GM23338 (cell line): ENCODE measurements at regions not wholly inside any gene's neighbourhood (a gene's known extent, or its start where the extent isn't known, plus 50 kb on each side); places are given as distances from the start of the nearest gene placed in this dataset.

Experiments
- ATAC-seq: fragments of 200-7000 bp; cut with Tn5 transposase; 3 replicates; pipeline ENCODE4 v1.9.1; 2020
- DNase-seq: peaks from one replicate; pipeline ENCODE4 v3.0.0-alpha.2; 2015; ENCODE audit warnings: low spot score
- H2AFZ ChIP-seq: fragments of 200-600 bp; sonication (generic); 2 replicates; pipeline ENCODE4 v1.8.0; 2016; ENCODE audit warnings: antibody characterized with exemption, mild to moderate bottlenecking, moderate library complexity
- H3F3A ChIP-seq: fragments of 200-600 bp; sonication (generic); replicated peaks from 2 replicates; pipeline ENCODE4 v1.8.0; 2017; ENCODE audit warnings: antibody characterized with exemption, mixed run types, low read depth
- H3K27ac ChIP-seq: fragments of 200-600 bp; sonication (generic); 2 replicates; pipeline ENCODE4 v1.6.1; 2016; ENCODE audit warnings: low read depth
- H3K27me3 ChIP-seq: fragments of 200-600 bp; sonication (generic); 2 replicates; pipeline ENCODE4 v1.8.0; 2016; ENCODE audit warnings: mild to moderate bottlenecking, mixed run types, moderate library complexity; ENCODE audit not compliant: insufficient read depth
- H3K36me3 ChIP-seq: fragments of 200-600 bp; sonication (generic); 2 replicates; pipeline ENCODE4 v1.8.0; 2016; ENCODE audit warnings: mild to moderate bottlenecking; ENCODE audit not compliant: insufficient read depth
- H3K4me1 ChIP-seq: fragments of 200-600 bp; sonication (generic); 2 replicates; pipeline ENCODE4 v1.8.0; 2016; ENCODE audit warnings: mild to moderate bottlenecking, moderate library complexity; ENCODE audit not compliant: insufficient read depth
- H3K4me2 ChIP-seq: fragments of 200-600 bp; sonication (generic); 2 replicates; pipeline ENCODE4 v1.7.1; 2017; ENCODE audit warnings: mixed run types
- H3K4me3 ChIP-seq: fragments of 200-600 bp; sonication (generic); 2 replicates; pipeline ENCODE4 v1.6.1; 2016; ENCODE audit warnings: mixed run types
- H3K79me2 ChIP-seq: fragments of 200-600 bp; sonication (generic); replicated peaks from 2 replicates; pipeline ENCODE4 v1.8.0; 2017; ENCODE audit warnings: mild to moderate bottlenecking; ENCODE audit not compliant: insufficient read depth
- H3K9me2 ChIP-seq: fragments of 200-600 bp; sonication (generic); 2 replicates; pipeline ENCODE4 v1.8.0; 2017; ENCODE audit not compliant: insufficient read depth
- H4K20me1 ChIP-seq: fragments of 200-600 bp; sonication (generic); replicated peaks from 2 replicates; pipeline ENCODE4 v1.8.0; 2017; ENCODE audit warnings: mild to moderate bottlenecking; ENCODE audit not compliant: insufficient read depth
- H3K27ac Mint-ChIP-seq: 2 replicates; pipeline ENCODE4 v1.8.0; 2020; ENCODE audit warnings: inconsistent platforms, mild to moderate bottlenecking, moderate library complexity, mixed read lengths
- H3K27me3 Mint-ChIP-seq: 3 replicates; pipeline ENCODE4 v1.8.0; 2022; ENCODE audit warnings: low read depth, mild to moderate bottlenecking, moderate library complexity, mixed read lengths, inconsistent platforms; ENCODE audit not compliant: insufficient read depth, poor library complexity
- H3K36me3 Mint-ChIP-seq: 3 replicates; pipeline ENCODE4 v1.8.0; 2021; ENCODE audit warnings: low read depth, mild to moderate bottlenecking, inconsistent platforms, moderate library complexity, mixed read lengths
- H3K4me1 Mint-ChIP-seq: 3 replicates; pipeline ENCODE4 v1.8.0; 2020; ENCODE audit warnings: mild to moderate bottlenecking, inconsistent platforms, mixed read lengths
- H3K4me3 Mint-ChIP-seq: 3 replicates; pipeline ENCODE4 v1.8.0; 2021; ENCODE audit warnings: moderate library complexity, mild to moderate bottlenecking, inconsistent platforms, mixed read lengths
- H3K9me3 Mint-ChIP-seq: 3 replicates; pipeline ENCODE4 v1.8.0; 2020; ENCODE audit warnings: moderate library complexity, mild to moderate bottlenecking, inconsistent platforms, mixed read lengths
- CREB1 ChIP-seq: fragments of 250-450 bp; sonication (Bioruptor Pico); IDR thresholded peaks from 2 replicates; pipeline ENCODE4 v1.5.0; 2020; ENCODE audit warnings: low read depth, mild to moderate bottlenecking, moderate library complexity
- EZH2 ChIP-seq: fragments of 200-600 bp; sonication (generic); IDR thresholded peaks from one replicate; pipeline ENCODE4 v1.8.0; 2017; ENCODE audit warnings: antibody characterized with exemption, mild to moderate bottlenecking, low read depth; ENCODE audit not compliant: unreplicated experiment
- EZH2phosphoT487 ChIP-seq: fragments of 200-600 bp; sonication (generic); IDR thresholded peaks from one replicate; pipeline ENCODE4 v1.8.1; 2018; ENCODE audit warnings: antibody characterized with exemption; ENCODE audit not compliant: unreplicated experiment
- JUNB ChIP-seq: IDR thresholded peaks from one replicate; pipeline ENCODE4 v1.6.1; 2016; ENCODE audit warnings: antibody characterized with exemption; ENCODE audit not compliant: unreplicated experiment
- NANOG ChIP-seq: IDR thresholded peaks from 2 replicates; pipeline ENCODE4 v1.6.1; 2016; ENCODE audit warnings: antibody characterized with exemption, borderline replicate concordance
- REST ChIP-seq: IDR thresholded peaks from one replicate; pipeline ENCODE4 v1.6.1; 2018; ENCODE audit warnings: antibody characterized with exemption; ENCODE audit not compliant: unreplicated experiment
- STAT1 ChIP-seq: IDR thresholded peaks from one replicate; pipeline ENCODE4 v1.6.1; 2016; ENCODE audit warnings: antibody characterized with exemption; ENCODE audit not compliant: unreplicated experiment
- ZNF114 ChIP-seq: fragments of 250-450 bp; sonication (Bioruptor Pico); IDR thresholded peaks from 2 replicates; pipeline ENCODE4 v1.5.0; 2020; ENCODE audit warnings: mild to moderate bottlenecking, moderate library complexity
- ZNF331 ChIP-seq: fragments of 250-450 bp; sonication (Bioruptor Pico); IDR thresholded peaks from 2 replicates; pipeline ENCODE4 v1.5.0; 2020; ENCODE audit warnings: low read depth, mild to moderate bottlenecking, moderate library complexity
- TF ChIP-seq, protein P1 (sequence below): IDR thresholded peaks from 2 replicates; pipeline ENCODE4 v1.6.1; 2016; ENCODE audit warnings: antibody characterized with exemption
- TF ChIP-seq, protein P2 (sequence below), 2 experiments: fragments of 200-600 bp in 1 of 2; sonication (generic) in 1 of 2; conservative IDR thresholded peaks; 2 replicates each; pipeline versions ENCODE4 v1.5.1 to v1.6.1; 2016 to 2017; ENCODE audit warnings: antibody characterized with exemption in 2 of 2, low read depth in 2 of 2, mild to moderate bottlenecking in 2 of 2, moderate library complexity in 1 of 2

GRCh38 chrX:125193921-125194320, 125.8 kb upstream of the TEX13C start:
- DNase-seq (no peak), ATAC-seq (no peak)
- Histone ChIP-seq H3K4me3 (no peak overlapping the region), H3K4me1 (peaks cover 13% of the 10 kb centered on the region), H3F3A (no peaks in the 10 kb centered on the region), H3K27me3 (no peaks in the 10 kb centered on the region), H2AFZ (no peak overlapping the region), H3K27ac (no peak overlapping the region), H3K4me2 (no peak overlapping the region), H3K36me3 (no peaks in the 10 kb centered on the region), H3K9me2 (no peaks in the 10 kb centered on the region), H4K20me1 (no peaks in the 10 kb centered on the region), H3K79me2 (no peaks in the 10 kb centered on the region)
- Mint-ChIP-seq H3K27me3 (no peaks in the 10 kb centered on the region), H3K27ac (no peak overlapping the region), H3K36me3 (no peaks in the 10 kb centered on the region), H3K9me3 (no peaks in the 10 kb centered on the region; the same call in 2 of the 3 replicates), H3K4me1 (peaks cover 8% of the 10 kb centered on the region; the same call in 2 of the 3 replicates), H3K4me3 (no peak overlapping the region)
- TF ChIP-seq ZNF331 (CRISPR knock-in tag) (no peak), EZH2phosphoT487 (no peak), NANOG (no peak), ZNF114 (no peak), REST (no peak)
- TF ChIP-seq, protein P1, sequence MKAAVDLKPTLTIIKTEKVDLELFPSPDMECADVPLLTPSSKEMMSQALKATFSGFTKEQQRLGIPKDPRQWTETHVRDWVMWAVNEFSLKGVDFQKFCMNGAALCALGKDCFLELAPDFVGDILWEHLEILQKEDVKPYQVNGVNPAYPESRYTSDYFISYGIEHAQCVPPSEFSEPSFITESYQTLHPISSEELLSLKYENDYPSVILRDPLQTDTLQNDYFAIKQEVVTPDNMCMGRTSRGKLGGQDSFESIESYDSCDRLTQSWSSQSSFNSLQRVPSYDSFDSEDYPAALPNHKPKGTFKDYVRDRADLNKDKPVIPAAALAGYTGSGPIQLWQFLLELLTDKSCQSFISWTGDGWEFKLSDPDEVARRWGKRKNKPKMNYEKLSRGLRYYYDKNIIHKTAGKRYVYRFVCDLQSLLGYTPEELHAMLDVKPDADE: no peak

DNA sequence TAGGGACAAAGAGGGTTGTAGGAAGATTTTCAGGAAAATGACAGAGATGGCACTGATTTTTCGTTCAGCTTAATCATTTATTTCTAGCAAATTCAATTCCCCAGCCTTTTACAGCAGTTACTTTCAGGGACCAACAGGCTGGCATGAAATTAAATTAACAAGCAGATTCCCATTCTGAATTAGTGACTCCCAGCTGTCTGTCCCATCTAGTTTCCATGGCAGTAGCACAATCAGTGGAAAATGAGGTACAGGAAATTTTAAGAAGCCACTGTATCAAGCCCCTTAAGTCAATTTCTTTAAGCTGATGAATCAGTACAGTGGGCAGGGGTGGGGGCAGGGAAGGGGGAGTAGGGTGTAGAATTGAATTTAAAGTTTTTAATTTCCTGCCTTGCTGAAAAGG, 121.1 kb upstream of the TEX13C start:
- no peak overlapping the region for H3K27ac ChIP-seq
- H3K9me2 ChIP-seq: no peaks in the 10 kb centered on the region
- H3K27me3 Mint-ChIP-seq: peaks cover 18% of the 10 kb centered on the region
- H2AFZ ChIP-seq: no peak overlapping the region
- peaks cover 15% of the 10 kb centered on the region; the same call in 2 of the 3 replicates for H3K4me1 Mint-ChIP-seq
- no peaks in the 10 kb centered on the region for H3K79me2 ChIP-seq
- H3K4me1 ChIP-seq: peaks cover 20% of the 10 kb centered on the region
- no peak overlapping the region for H3K27ac Mint-ChIP-seq
- no peaks in the 10 kb centered on the region for H3F3A ChIP-seq
- ATAC-seq (no peak), DNase-seq (no peak)
- H3K9me3 Mint-ChIP-seq: no peaks in the 10 kb centered on the region; the same call in 2 of the 3 replicates
- H3K4me3 ChIP-seq: 0 out of 2 replicates have a peak overlapping the region, but pooled peaks have one; percentile 13
- no peak overlapping the region for H3K4me3 Mint-ChIP-seq
- H3K36me3 Mint-ChIP-seq: no peaks in the 10 kb centered on the region
- no peaks in the 10 kb centered on the region for H3K36me3 ChIP-seq
- H4K20me1 ChIP-seq: no peaks in the 10 kb centered on the region
- H3K4me2 ChIP-seq: 0 out of 2 replicates have a peak overlapping the region, but pooled peaks have one; percentile 50
- peaks cover 38% of the 10 kb centered on the region for H3K27me3 ChIP-seq
- TF ChIP-seq STAT1 (no peak), NANOG (no peak), EZH2 (no peak), EZH2phosphoT487 (no peak), ZNF331 (CRISPR knock-in tag) (no peak), REST (no peak), JUNB (no peak), CREB1 (CRISPR knock-in tag) (no peak)
- TF ChIP-seq, protein P1: no peak
- TF ChIP-seq, protein P2, sequence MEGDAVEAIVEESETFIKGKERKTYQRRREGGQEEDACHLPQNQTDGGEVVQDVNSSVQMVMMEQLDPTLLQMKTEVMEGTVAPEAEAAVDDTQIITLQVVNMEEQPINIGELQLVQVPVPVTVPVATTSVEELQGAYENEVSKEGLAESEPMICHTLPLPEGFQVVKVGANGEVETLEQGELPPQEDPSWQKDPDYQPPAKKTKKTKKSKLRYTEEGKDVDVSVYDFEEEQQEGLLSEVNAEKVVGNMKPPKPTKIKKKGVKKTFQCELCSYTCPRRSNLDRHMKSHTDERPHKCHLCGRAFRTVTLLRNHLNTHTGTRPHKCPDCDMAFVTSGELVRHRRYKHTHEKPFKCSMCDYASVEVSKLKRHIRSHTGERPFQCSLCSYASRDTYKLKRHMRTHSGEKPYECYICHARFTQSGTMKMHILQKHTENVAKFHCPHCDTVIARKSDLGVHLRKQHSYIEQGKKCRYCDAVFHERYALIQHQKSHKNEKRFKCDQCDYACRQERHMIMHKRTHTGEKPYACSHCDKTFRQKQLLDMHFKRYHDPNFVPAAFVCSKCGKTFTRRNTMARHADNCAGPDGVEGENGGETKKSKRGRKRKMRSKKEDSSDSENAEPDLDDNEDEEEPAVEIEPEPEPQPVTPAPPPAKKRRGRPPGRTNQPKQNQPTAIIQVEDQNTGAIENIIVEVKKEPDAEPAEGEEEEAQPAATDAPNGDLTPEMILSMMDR (conservative IDR thresholded peaks at IDR 0.05; ENCODE audit: low read depth in 2 of 2): no peak
